ENCODE measurements at regions not wholly inside any gene's neighbourhood (a gene's known extent, or its start where the extent isn't known, plus 50 kb on each side); places are given as distances from the start of the nearest gene placed in this dataset.

DNA sequence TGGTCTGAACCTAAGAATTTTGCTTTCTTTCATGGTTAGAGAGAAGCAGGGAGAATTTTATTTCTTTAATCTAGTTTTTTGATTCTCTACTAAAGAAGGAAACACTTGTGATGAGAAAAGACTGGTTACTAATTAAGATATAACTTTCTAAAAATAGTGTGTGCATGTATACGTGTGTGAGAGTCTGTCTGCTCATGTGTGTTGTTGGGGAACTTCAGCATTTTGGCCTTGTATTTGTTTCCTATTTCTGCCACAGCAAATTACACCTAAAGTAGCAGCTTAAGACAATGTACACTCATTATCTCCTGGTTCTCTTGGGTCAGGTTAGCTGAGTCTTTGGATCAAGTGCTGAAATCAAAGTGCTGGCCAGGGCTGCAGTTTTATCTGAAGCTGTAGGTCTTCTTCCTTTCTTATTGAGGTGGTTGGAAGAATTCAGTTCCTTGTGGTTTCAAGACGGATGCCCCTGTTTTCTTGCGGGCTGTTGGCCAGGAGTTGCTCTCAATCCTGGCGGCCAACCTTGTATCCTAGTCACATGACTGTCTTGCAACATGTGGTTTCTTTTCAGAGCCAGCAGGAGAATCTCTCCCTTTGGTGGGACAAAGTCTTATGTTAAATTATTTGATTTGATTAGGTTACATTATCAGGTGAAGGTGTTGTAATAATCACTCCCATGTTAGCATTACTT, 188.4 kb upstream of the CLNK start:
- no peak overlapping the region for H3K4me3 ChIP-seq (ENCODE audit: low read depth in 1 of 3, low read length in 3 of 3)
- no peaks in the 10 kb centered on the region for H3K36me3 ChIP-seq (ENCODE audit: control insufficient read depth in 4 of 4, insufficient read depth in 3 of 4, low read depth in 1 of 4, low read length in 3 of 4)
- H3K9ac ChIP-seq (ENCODE audit: low read depth in 1 of 2, low read length in 2 of 2) = no peak overlapping the region
- peaks cover 0 to 12% (median 0%) of the 10 kb centered on the region in 4 donors for H3K9me3 ChIP-seq (ENCODE audit: control insufficient read depth in 4 of 4, low read length in 3 of 4)
- H3K27ac ChIP-seq (ENCODE audit: low read depth in 1 of 2, low read length in 2 of 2) = no peak overlapping the region
- DNase-seq (ENCODE audit: low spot score) = no peak
- H3K27me3 ChIP-seq (ENCODE audit: control insufficient read depth in 4 of 4, insufficient read depth in 4 of 4, low read length in 3 of 4) = no peaks in the 10 kb centered on the region
- TF ChIP-seq RAD21 (IDR thresholded peaks at IDR 0.05) (no peak), SP1 (IDR thresholded peaks at IDR 0.05) (no peak), RXRA (IDR thresholded peaks at IDR 0.05) (no peak), EGR1 (IDR thresholded peaks at IDR 0.05; ENCODE audit: low read depth in 2 of 2) (no peak), GABPA (IDR thresholded peaks at IDR 0.05 in 1 of 2, conservative IDR thresholded peaks at IDR 0.05 in 1 of 2) (no peak), HNF4G (IDR thresholded peaks at IDR 0.05) (no peak), TAF1 (conservative IDR thresholded peaks at IDR 0.05) (no peak), YY1 (IDR thresholded peaks at IDR 0.05) (no peak), FOXA2 (IDR thresholded peaks at IDR 0.05) (no peak), HNF4A (conservative IDR thresholded peaks at IDR 0.05) (no peak)
- TF ChIP-seq, protein P1, sequence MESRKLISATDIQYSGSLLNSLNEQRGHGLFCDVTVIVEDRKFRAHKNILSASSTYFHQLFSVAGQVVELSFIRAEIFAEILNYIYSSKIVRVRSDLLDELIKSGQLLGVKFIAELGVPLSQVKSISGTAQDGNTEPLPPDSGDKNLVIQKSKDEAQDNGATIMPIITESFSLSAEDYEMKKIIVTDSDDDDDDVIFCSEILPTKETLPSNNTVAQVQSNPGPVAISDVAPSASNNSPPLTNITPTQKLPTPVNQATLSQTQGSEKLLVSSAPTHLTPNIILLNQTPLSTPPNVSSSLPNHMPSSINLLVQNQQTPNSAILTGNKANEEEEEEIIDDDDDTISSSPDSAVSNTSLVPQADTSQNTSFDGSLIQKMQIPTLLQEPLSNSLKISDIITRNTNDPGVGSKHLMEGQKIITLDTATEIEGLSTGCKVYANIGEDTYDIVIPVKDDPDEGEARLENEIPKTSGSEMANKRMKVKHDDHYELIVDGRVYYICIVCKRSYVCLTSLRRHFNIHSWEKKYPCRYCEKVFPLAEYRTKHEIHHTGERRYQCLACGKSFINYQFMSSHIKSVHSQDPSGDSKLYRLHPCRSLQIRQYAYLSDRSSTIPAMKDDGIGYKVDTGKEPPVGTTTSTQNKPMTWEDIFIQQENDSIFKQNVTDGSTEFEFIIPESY (IDR thresholded peaks at IDR 0.05) = no peak
- TF ChIP-seq, protein P2, sequence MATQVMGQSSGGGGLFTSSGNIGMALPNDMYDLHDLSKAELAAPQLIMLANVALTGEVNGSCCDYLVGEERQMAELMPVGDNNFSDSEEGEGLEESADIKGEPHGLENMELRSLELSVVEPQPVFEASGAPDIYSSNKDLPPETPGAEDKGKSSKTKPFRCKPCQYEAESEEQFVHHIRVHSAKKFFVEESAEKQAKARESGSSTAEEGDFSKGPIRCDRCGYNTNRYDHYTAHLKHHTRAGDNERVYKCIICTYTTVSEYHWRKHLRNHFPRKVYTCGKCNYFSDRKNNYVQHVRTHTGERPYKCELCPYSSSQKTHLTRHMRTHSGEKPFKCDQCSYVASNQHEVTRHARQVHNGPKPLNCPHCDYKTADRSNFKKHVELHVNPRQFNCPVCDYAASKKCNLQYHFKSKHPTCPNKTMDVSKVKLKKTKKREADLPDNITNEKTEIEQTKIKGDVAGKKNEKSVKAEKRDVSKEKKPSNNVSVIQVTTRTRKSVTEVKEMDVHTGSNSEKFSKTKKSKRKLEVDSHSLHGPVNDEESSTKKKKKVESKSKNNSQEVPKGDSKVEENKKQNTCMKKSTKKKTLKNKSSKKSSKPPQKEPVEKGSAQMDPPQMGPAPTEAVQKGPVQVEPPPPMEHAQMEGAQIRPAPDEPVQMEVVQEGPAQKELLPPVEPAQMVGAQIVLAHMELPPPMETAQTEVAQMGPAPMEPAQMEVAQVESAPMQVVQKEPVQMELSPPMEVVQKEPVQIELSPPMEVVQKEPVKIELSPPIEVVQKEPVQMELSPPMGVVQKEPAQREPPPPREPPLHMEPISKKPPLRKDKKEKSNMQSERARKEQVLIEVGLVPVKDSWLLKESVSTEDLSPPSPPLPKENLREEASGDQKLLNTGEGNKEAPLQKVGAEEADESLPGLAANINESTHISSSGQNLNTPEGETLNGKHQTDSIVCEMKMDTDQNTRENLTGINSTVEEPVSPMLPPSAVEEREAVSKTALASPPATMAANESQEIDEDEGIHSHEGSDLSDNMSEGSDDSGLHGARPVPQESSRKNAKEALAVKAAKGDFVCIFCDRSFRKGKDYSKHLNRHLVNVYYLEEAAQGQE (IDR thresholded peaks at IDR 0.05) = no peak
- no peaks in the 10 kb centered on the region for H3K4me1 ChIP-seq (ENCODE audit: control insufficient read depth in 4 of 4, insufficient read depth in 4 of 4, low read length in 3 of 4)
- 71% methylated on average over 4 of the region's 4 CpGs for whole genome bisulfite sequencing

DNA sequence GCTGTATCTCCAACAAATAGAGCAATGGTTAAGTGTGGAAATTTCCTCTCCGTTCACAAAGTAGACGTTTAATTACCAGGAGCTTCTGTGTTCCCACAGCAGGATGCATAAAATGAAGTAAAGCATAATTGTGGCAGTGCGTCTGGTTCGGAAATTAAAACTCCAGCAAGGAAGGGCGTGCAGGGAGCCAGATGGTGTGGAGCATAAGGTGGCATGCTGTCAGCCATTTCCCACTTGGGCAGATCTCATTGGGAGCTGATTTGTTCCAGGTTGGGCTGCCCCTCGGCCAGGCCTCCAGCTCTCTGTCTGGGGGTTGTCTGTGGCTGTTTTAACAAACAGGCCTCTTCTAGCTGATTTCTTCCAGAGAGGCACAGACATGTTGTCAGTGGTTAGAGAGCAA, 182.1 kb upstream of the CLNK start:
- Histone ChIP-seq H3K27me3 (ENCODE audit: control insufficient read depth in 4 of 4, insufficient read depth in 4 of 4, low read length in 3 of 4) (no peaks in the 10 kb centered on the region), H3K36me3 (ENCODE audit: control insufficient read depth in 4 of 4, insufficient read depth in 3 of 4, low read depth in 1 of 4, low read length in 3 of 4) (no peaks in the 10 kb centered on the region), H3K4me3 (ENCODE audit: low read depth in 1 of 3, low read length in 3 of 3) (no peak overlapping the region), H3K4me1 (ENCODE audit: control insufficient read depth in 4 of 4, insufficient read depth in 4 of 4, low read length in 3 of 4) (no peaks in the 10 kb centered on the region), H3K9ac (ENCODE audit: low read depth in 1 of 2, low read length in 2 of 2) (no peak overlapping the region), H3K27ac (ENCODE audit: low read depth in 1 of 2, low read length in 2 of 2) (no peak overlapping the region), H3K9me3 (ENCODE audit: control insufficient read depth in 4 of 4, low read length in 3 of 4) (no peaks in the 10 kb centered on the region)
- TF ChIP-seq GABPA (IDR thresholded peaks at IDR 0.05 in 1 of 2, conservative IDR thresholded peaks at IDR 0.05 in 1 of 2) (no peak), FOXA2 (IDR thresholded peaks at IDR 0.05) (no peak), EGR1 (IDR thresholded peaks at IDR 0.05; ENCODE audit: low read depth in 2 of 2) (no peak), JUND (IDR thresholded peaks at IDR 0.05) (no peak), RXRA (IDR thresholded peaks at IDR 0.05) (no peak)
- TF ChIP-seq, protein P3, sequence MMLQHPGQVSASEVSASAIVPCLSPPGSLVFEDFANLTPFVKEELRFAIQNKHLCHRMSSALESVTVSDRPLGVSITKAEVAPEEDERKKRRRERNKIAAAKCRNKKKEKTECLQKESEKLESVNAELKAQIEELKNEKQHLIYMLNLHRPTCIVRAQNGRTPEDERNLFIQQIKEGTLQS (IDR thresholded peaks at IDR 0.05) = no peak
- TF ChIP-seq, protein P2 (IDR thresholded peaks at IDR 0.05) = no peak
- TF ChIP-seq, protein P4, sequence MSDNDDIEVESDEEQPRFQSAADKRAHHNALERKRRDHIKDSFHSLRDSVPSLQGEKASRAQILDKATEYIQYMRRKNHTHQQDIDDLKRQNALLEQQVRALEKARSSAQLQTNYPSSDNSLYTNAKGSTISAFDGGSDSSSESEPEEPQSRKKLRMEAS (IDR thresholded peaks at IDR 0.05) = no peak
- no peak for DNase-seq (ENCODE audit: low spot score)
- 71% methylated on average over 6 of the region's 6 CpGs for WGBS

All from liver (tissue), 7 donors.